HCT116 (cell line): ENCODE measurements at regions not wholly inside any gene's neighbourhood (a gene's known extent, or its start where the extent isn't known, plus 50 kb on each side); places are given as distances from the start of the nearest gene placed in this dataset.

ENCODE experiments used
- ATAC-seq: fragments of 200-7000 bp; cut with Tn5 transposase; 2 replicates; pipeline ENCODE4 v1.9.1; 2020; ENCODE audit warnings: mild to moderate bottlenecking, moderate library complexity
- BruUV-seq: library from RNA; stranded (reverse); fragments of 400-500 nt; replicated peaks from 2 replicates; lab custom pipeline; 2021; lab: Mats Ljungman, UMichigan
- CTCF ChIA-PET: fragments of 300-600 bp; sonication (Branson Sonifier 250); formaldehyde crosslinking; loops from one replicate; lab custom pipeline; 2021; ENCODE audit warnings: antibody characterized with exemption; lab: Charles Lee
- POLR2A ChIA-PET: fragments of 300-600, 350-600 bp; sonication (Branson Sonifier 250); formaldehyde crosslinking; loops from one replicate; lab custom pipeline; 2021; ENCODE audit warnings: antibody characterized with exemption; lab: Charles Lee
- RAD21 ChIA-PET, 2 experiments: fragments of 300-600 bp; sonication (Branson Sonifier 250); formaldehyde crosslinking; loops; one replicate each; lab custom pipeline; 2023; ENCODE audit warnings: low total read pairs in 2 of 2; ENCODE audit not compliant: uncharacterized antibody in 2 of 2, unreplicated experiment in 2 of 2, low non-redundant PET in 1 of 2; lab: Charles Lee
- DNase-seq: peaks from one replicate; pipeline ENCODE4 v3.0.0-alpha.2; 2010; ENCODE audit warnings: low read depth, low spot score
- H2AFZ ChIP-seq: fragments of 200-600 bp; shearing (Covaris generic), sonication (generic); 2 replicates; pipeline ENCODE4 v1.6.1; 2017; ENCODE audit warnings: low read depth, mixed run types, mixed read lengths, antibody characterized with exemption, low read length; ENCODE audit not compliant: poor library complexity, severe bottlenecking
- H3K27ac ChIP-seq: 2 replicates; pipeline ENCODE4 v1.5.1; 2012; ENCODE audit warnings: low read depth, low read length
- H3K27me3 ChIP-seq: fragments of 200-600 bp; sonication (generic); 2 replicates; pipeline ENCODE4 v1.6.1; 2016; ENCODE audit warnings: mixed run types, low read length, mixed read lengths; ENCODE audit not compliant: insufficient read depth
- H3K36me3 ChIP-seq, 2 experiments: fragments of 200-500 bp in 1 of 2; fragments of 200-600 bp in 1 of 2; sonication (Bioruptor generic) in 1 of 2; sonication (generic) in 1 of 2; 2 replicates each; pipeline versions ENCODE4 v1.5.1 to v1.6.1; 2014 to 2016; ENCODE audit warnings: low read length in 2 of 2, inconsistent platforms in 1 of 2, mixed read lengths in 1 of 2, mixed run types in 1 of 2; ENCODE audit not compliant: insufficient read depth in 2 of 2, control insufficient read depth in 1 of 2
- H3K4me1 ChIP-seq, 2 experiments: fragments of 200-600 bp in 1 of 2; sonication (generic) in 1 of 2; 2 replicates each; pipeline versions ENCODE4 v1.5.1 to v1.6.1; 2012 to 2017; ENCODE audit warnings: low read length in 2 of 2, inconsistent platforms in 1 of 2, mild to moderate bottlenecking in 1 of 2, mixed read lengths in 1 of 2, mixed run types in 1 of 2, moderate library complexity in 1 of 2; ENCODE audit not compliant: insufficient read depth in 2 of 2, control insufficient read depth in 1 of 2
- H3K4me2 ChIP-seq: fragments of 200-600 bp; sonication (generic); 2 replicates; pipeline ENCODE4 v1.6.1; 2017; ENCODE audit warnings: mixed run types, low read length, mixed read lengths
- H3K4me3 ChIP-seq, 2 experiments: fragments of 200-600 bp in 1 of 2; sonication (generic) in 1 of 2; replicated peaks in 1 of 2; 2 replicates each; pipeline ENCODE4 v1.5.1; 2011 to 2016; ENCODE audit warnings: low read length in 2 of 2, control low read depth in 1 of 2, low read depth in 1 of 2, mild to moderate bottlenecking in 1 of 2, mixed read lengths in 1 of 2, mixed run types in 1 of 2
- H3K79me2 ChIP-seq: fragments of 200-600 bp; sonication (generic); 2 replicates; pipeline ENCODE4 v1.6.1; 2017; ENCODE audit warnings: mild to moderate bottlenecking, mixed run types, low read length, moderate library complexity, mixed read lengths; ENCODE audit not compliant: insufficient read depth
- H3K9ac ChIP-seq: fragments of 200-600 bp; sonication (generic); 2 replicates; pipeline ENCODE4 v1.6.1; 2016; ENCODE audit warnings: low read length, mixed read lengths
- H3K9me2 ChIP-seq: fragments of 200-600 bp; sonication (generic), shearing (Covaris generic); 2 replicates; pipeline ENCODE4 v1.6.1; 2017; ENCODE audit warnings: mixed run types, mild to moderate bottlenecking, moderate library complexity; ENCODE audit not compliant: insufficient read depth
- H3K9me3 ChIP-seq, 2 experiments: fragments of 200-500 bp in 1 of 2; fragments of 200-600 bp in 1 of 2; sonication (Bioruptor generic) in 1 of 2; sonication (generic) in 1 of 2; 2 replicates each; pipeline ENCODE4 v1.6.1; 2014 to 2017; ENCODE audit warnings: low read length in 2 of 2, mixed read lengths in 2 of 2, inconsistent platforms in 1 of 2, low read depth in 1 of 2, mild to moderate bottlenecking in 1 of 2, mixed run types in 1 of 2, moderate library complexity in 1 of 2; ENCODE audit not compliant: control insufficient read depth in 1 of 2, insufficient read depth in 1 of 2
- H4K20me1 ChIP-seq: fragments of 200-600 bp; sonication (generic), shearing (Covaris generic); 2 replicates; pipeline ENCODE4 v1.6.1; 2017; ENCODE audit warnings: mixed run types, mild to moderate bottlenecking, moderate library complexity; ENCODE audit not compliant: insufficient read depth
- CBX3 ChIP-seq: IDR thresholded peaks from 2 replicates; pipeline ENCODE4 v1.6.1; 2012; ENCODE audit warnings: low read depth
- CEBPB ChIP-seq: IDR thresholded peaks from 2 replicates; pipeline ENCODE4 v1.6.1; 2012; ENCODE audit warnings: low read depth
- ELF1 ChIP-seq: IDR thresholded peaks from 2 replicates; pipeline ENCODE4 v1.6.1; 2012; ENCODE audit warnings: low read depth, borderline replicate concordance
- EZH2 ChIP-seq: fragments of 200-600 bp; sonication (generic); IDR thresholded peaks from 2 replicates; pipeline ENCODE4 v1.6.1; 2017; ENCODE audit warnings: antibody characterized with exemption, mixed run types
- EZH2phosphoT487 ChIP-seq: fragments of 200-600 bp; IDR thresholded peaks from 2 replicates; pipeline ENCODE4 v1.6.1; 2018; ENCODE audit warnings: antibody characterized with exemption, borderline replicate concordance
- MAX ChIP-seq: IDR thresholded peaks from 2 replicates; pipeline ENCODE4 v1.6.1; 2012
- RAD21 ChIP-seq: IDR thresholded peaks from 2 replicates; pipeline ENCODE4 v1.6.1; 2012; ENCODE audit warnings: low read depth, mild to moderate bottlenecking
- REST ChIP-seq: IDR thresholded peaks from 2 replicates; pipeline ENCODE4 v1.6.1; 2012; ENCODE audit warnings: low read depth
- TCF7L2 ChIP-seq: IDR thresholded peaks from 2 replicates; pipeline ENCODE4 v1.7.0; 2011; ENCODE audit warnings: borderline replicate concordance, inconsistent platforms; ENCODE audit not compliant: insufficient read depth, insufficient read length; ENCODE audit errors: extremely low read depth
- intact Hi-C: fragments of 100-400 bp; cut with micrococcal nuclease; formaldehyde crosslinking; loops from 2 replicates; pipeline ENCODE4 v1.10.0; 2022
- TF ChIP-seq, protein P1 (sequence below): IDR thresholded peaks from 2 replicates; pipeline ENCODE4 v1.6.1; 2011; ENCODE audit warnings: mild to moderate bottlenecking, low read length, moderate library complexity; ENCODE audit not compliant: insufficient replicate concordance; ENCODE audit errors: extremely low read depth

- H3K36me3 ChIP-seq = no peaks in the 10 kb centered on the region
- POLR2A ChIA-PET = no interaction called here
- intact Hi-C loops = no loop called here
- TF ChIP-seq, protein P1, sequence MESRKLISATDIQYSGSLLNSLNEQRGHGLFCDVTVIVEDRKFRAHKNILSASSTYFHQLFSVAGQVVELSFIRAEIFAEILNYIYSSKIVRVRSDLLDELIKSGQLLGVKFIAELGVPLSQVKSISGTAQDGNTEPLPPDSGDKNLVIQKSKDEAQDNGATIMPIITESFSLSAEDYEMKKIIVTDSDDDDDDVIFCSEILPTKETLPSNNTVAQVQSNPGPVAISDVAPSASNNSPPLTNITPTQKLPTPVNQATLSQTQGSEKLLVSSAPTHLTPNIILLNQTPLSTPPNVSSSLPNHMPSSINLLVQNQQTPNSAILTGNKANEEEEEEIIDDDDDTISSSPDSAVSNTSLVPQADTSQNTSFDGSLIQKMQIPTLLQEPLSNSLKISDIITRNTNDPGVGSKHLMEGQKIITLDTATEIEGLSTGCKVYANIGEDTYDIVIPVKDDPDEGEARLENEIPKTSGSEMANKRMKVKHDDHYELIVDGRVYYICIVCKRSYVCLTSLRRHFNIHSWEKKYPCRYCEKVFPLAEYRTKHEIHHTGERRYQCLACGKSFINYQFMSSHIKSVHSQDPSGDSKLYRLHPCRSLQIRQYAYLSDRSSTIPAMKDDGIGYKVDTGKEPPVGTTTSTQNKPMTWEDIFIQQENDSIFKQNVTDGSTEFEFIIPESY = no peak
- no peak for TF ChIP-seq CEBPB
- TF ChIP-seq EZH2phosphoT487 = no peak
- no peak for TF ChIP-seq EZH2
- no peak for TF ChIP-seq RAD21
- no peak for TF ChIP-seq TCF7L2
- TF ChIP-seq ELF1 = no peak
- TF ChIP-seq REST = no peak
- TF ChIP-seq CBX3 = no peak
- no peak for TF ChIP-seq MAX
- TF ChIP-seq, all 23 proteins: peak for 0
- Histone ChIP-seq H3K9me2 (no peaks in the 10 kb centered on the region), H3K4me3 (no peak overlapping the region), H3K27me3 (no peaks in the 10 kb centered on the region), H3K9me3 (peaks cover 19% of the 10 kb centered on the region in 2 experiments; a peak in 2 of 4 replicates), H3K4me1 (no peaks in the 10 kb centered on the region), H3K27ac (no peak overlapping the region), H3K9ac (no peak overlapping the region), H2AFZ (no peak overlapping the region), H4K20me1 (no peaks in the 10 kb centered on the region), H3K79me2 (no peaks in the 10 kb centered on the region), H3K4me2 (no peak overlapping the region)
- no TSS peak for BruUV-seq
- no peak for ATAC-seq
- ChIA-PET RAD21 (no interaction called here), CTCF (no interaction called here)
- DNase-seq = no peak
Measured at GRCh38 chr3:549636-550035, 353.1 kb downstream of the CHL1 start.
